OCI-LY3 (cell line): ENCODE measurements at regions not wholly inside any gene's neighbourhood (a gene's known extent, or its start where the extent isn't known, plus 50 kb on each side); places are given as distances from the start of the nearest gene placed in this dataset.

ENCODE experiments used
- CTCF ChIP-seq: fragments of 200-600, 300-600 bp; sonication (generic); IDR thresholded peaks from 2 replicates; pipeline ENCODE4 v1.5.1; 2014; ENCODE audit warnings: antibody characterized with exemption, low read length, low read depth
- EZH2phosphoT487 ChIP-seq: fragments of 200-600 bp; shearing (Covaris generic); IDR thresholded peaks from 2 replicates; pipeline ENCODE4 v1.6.1; 2018; ENCODE audit warnings: antibody characterized with exemption, mixed run types, low read depth

- no peak for TF ChIP-seq CTCF
- no peak for TF ChIP-seq EZH2phosphoT487
Measured at GRCh38 chr3:164864454-164864853, 213.8 kb downstream of the SI start.
